ENCODE measurements at regions not wholly inside any gene's neighbourhood (a gene's known extent, or its start where the extent isn't known, plus 50 kb on each side); places are given as distances from the start of the nearest gene placed in this dataset.
"Not testable (repeated sequence)": the region's sequence is repeated elsewhere in the genome, so short reads cannot be mapped to it uniquely, and the experiment has no call there.

DNA sequence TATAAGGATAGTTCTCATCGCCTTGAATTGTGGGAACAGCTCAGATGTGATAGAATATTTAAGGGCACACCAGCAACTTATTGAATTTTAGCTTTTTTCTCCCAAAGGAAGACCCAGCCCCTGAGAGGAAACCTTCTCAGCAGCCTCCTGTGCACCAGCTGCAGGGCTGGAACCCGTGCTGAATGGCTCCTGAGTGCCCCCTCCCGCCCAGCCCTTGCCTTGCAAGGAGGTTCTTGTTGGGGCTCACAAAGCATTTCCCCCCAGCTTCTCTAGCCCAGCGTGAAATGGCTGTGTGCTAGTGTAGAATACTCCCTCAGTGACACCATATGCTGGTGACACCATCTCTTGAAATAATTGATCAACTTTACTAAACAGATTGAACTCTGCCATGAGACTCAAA lies 1227.4 kb downstream of the TMEM121 start:
- TF ChIP-seq, protein P1, sequence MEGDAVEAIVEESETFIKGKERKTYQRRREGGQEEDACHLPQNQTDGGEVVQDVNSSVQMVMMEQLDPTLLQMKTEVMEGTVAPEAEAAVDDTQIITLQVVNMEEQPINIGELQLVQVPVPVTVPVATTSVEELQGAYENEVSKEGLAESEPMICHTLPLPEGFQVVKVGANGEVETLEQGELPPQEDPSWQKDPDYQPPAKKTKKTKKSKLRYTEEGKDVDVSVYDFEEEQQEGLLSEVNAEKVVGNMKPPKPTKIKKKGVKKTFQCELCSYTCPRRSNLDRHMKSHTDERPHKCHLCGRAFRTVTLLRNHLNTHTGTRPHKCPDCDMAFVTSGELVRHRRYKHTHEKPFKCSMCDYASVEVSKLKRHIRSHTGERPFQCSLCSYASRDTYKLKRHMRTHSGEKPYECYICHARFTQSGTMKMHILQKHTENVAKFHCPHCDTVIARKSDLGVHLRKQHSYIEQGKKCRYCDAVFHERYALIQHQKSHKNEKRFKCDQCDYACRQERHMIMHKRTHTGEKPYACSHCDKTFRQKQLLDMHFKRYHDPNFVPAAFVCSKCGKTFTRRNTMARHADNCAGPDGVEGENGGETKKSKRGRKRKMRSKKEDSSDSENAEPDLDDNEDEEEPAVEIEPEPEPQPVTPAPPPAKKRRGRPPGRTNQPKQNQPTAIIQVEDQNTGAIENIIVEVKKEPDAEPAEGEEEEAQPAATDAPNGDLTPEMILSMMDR (IDR thresholded peaks at IDR 0.05; ENCODE audit: insufficient read depth, low read length) = not testable (repeated sequence)
- not testable (repeated sequence) for TF ChIP-seq POLR2AphosphoS5 (IDR thresholded peaks at IDR 0.05; ENCODE audit: low read depth); REST (IDR thresholded peaks at IDR 0.05; ENCODE audit: insufficient replicate concordance, low read depth)
